ENCODE measurements at regions not wholly inside any gene's neighbourhood (a gene's known extent, or its start where the extent isn't known, plus 50 kb on each side); places are given as distances from the start of the nearest gene placed in this dataset.

GRCh38 chr10:3363311-3364045 lies 190.9 kb upstream of the PITRM1 start:
- no peak overlapping the region for H3K4me3 Mint-ChIP-seq
- H3K27me3 Mint-ChIP-seq, result peaks cover 15% of the 10 kb centered on the region
- H3K36me3 Mint-ChIP-seq (ENCODE audit: low read depth), result no peaks in the 10 kb centered on the region
- peaks cover 5% of the 10 kb centered on the region for H3K4me1 Mint-ChIP-seq (ENCODE audit: low read depth)
- no peak overlapping the region for H3K27ac Mint-ChIP-seq
- H3K9me3 Mint-ChIP-seq, result peaks cover 30% of the 10 kb centered on the region
- DNase-seq, result no peak

- no peaks in the 10 kb centered on the region for H3K36me3 Mint-ChIP-seq (ENCODE audit: low read depth)
- peaks cover 34% of the 10 kb centered on the region for H3K9me3 Mint-ChIP-seq
- DNase-seq, result no peak
- peaks cover 18% of the 10 kb centered on the region for H3K27me3 Mint-ChIP-seq
- no peak overlapping the region for H3K27ac Mint-ChIP-seq
- H3K4me3 Mint-ChIP-seq, result no peak overlapping the region
- H3K4me1 Mint-ChIP-seq (ENCODE audit: low read depth), result peaks cover 5% of the 10 kb centered on the region
Observed at GRCh38 chr10:3362394-3362793, 189.8 kb upstream of the PITRM1 start.

GRCh38 chr10:3361640-3362039 lies 189.1 kb upstream of the PITRM1 start:
- H3K27ac Mint-ChIP-seq, result no peak overlapping the region
- H3K4me1 Mint-ChIP-seq (ENCODE audit: low read depth), result peaks cover 5% of the 10 kb centered on the region
- no peaks in the 10 kb centered on the region for H3K36me3 Mint-ChIP-seq (ENCODE audit: low read depth)
- H3K4me3 Mint-ChIP-seq, result no peak overlapping the region
- H3K9me3 Mint-ChIP-seq, result peaks cover 34% of the 10 kb centered on the region
- DNase-seq, result no peak
- peaks cover 18% of the 10 kb centered on the region for H3K27me3 Mint-ChIP-seq

GRCh38 chr10:3357737-3358136 lies 185.2 kb upstream of the PITRM1 start:
- Mint-ChIP-seq H3K27me3 (peaks cover 18% of the 10 kb centered on the region), H3K4me1 (ENCODE audit: low read depth) (peaks cover 4% of the 10 kb centered on the region), H3K27ac (no peak overlapping the region), H3K36me3 (ENCODE audit: low read depth) (no peaks in the 10 kb centered on the region), H3K9me3 (peaks cover 32% of the 10 kb centered on the region), H3K4me3 (no peak overlapping the region)
- DNase-seq, result no peak

- Mint-ChIP-seq H3K36me3 (ENCODE audit: low read depth) (no peaks in the 10 kb centered on the region), H3K4me3 (no peak overlapping the region), H3K4me1 (ENCODE audit: low read depth) (peaks cover 4% of the 10 kb centered on the region), H3K27ac (no peak overlapping the region), H3K9me3 (peaks cover 17% of the 10 kb centered on the region), H3K27me3 (peaks cover 25% of the 10 kb centered on the region)
- DNase-seq, result no peak
Observed at GRCh38 chr10:3355536-3355935, 183.0 kb upstream of the PITRM1 start.

GRCh38 chr10:3354174-3354900 lies 181.8 kb upstream of the PITRM1 start:
- no peak overlapping the region for H3K4me3 Mint-ChIP-seq
- H3K27me3 Mint-ChIP-seq, result peaks cover 36% of the 10 kb centered on the region
- DNase-seq, result no peak
- no peak overlapping the region for H3K27ac Mint-ChIP-seq
- no peaks in the 10 kb centered on the region for H3K36me3 Mint-ChIP-seq (ENCODE audit: low read depth)
- H3K4me1 Mint-ChIP-seq (ENCODE audit: low read depth), result peaks cover 4% of the 10 kb centered on the region
- H3K9me3 Mint-ChIP-seq, result peaks cover 6% of the 10 kb centered on the region

GRCh38 chr10:3353235-3353634 lies 180.7 kb upstream of the PITRM1 start:
- DNase-seq, result no peak
- H3K9me3 Mint-ChIP-seq, result peaks cover 1% of the 10 kb centered on the region
- no peaks in the 10 kb centered on the region for H3K36me3 Mint-ChIP-seq (ENCODE audit: low read depth)
- peaks cover 31% of the 10 kb centered on the region for H3K27me3 Mint-ChIP-seq
- peaks cover 4% of the 10 kb centered on the region for H3K4me1 Mint-ChIP-seq (ENCODE audit: low read depth)
- no peak overlapping the region for H3K4me3 Mint-ChIP-seq
- no peak overlapping the region for H3K27ac Mint-ChIP-seq

GRCh38 chr10:3350617-3351258 lies 178.2 kb upstream of the PITRM1 start:
- Mint-ChIP-seq H3K27ac (no peak overlapping the region), H3K4me3 (no peak overlapping the region)

GRCh38 chr10:3350205-3350604 lies 177.6 kb upstream of the PITRM1 start:
- H3K9me3 Mint-ChIP-seq, result no peaks in the 10 kb centered on the region
- DNase-seq, result no peak
- H3K27ac Mint-ChIP-seq, result no peak overlapping the region
- no peaks in the 10 kb centered on the region for H3K36me3 Mint-ChIP-seq (ENCODE audit: low read depth)
- no peak overlapping the region for H3K4me3 Mint-ChIP-seq
- H3K27me3 Mint-ChIP-seq, result peaks cover 46% of the 10 kb centered on the region
- H3K4me1 Mint-ChIP-seq (ENCODE audit: low read depth), result peaks cover 4% of the 10 kb centered on the region

More at GRCh38 chr10:3350617-3351258, 178.2 kb upstream of the PITRM1 start:
- Mint-ChIP-seq H3K36me3 (ENCODE audit: low read depth) (no peaks in the 10 kb centered on the region), H3K4me1 (ENCODE audit: low read depth) (peaks cover 4% of the 10 kb centered on the region), H3K27me3 (peaks cover 40% of the 10 kb centered on the region), H3K9me3 (no peaks in the 10 kb centered on the region)
- no peak for DNase-seq

- Mint-ChIP-seq H3K27ac (no peak overlapping the region), H3K9me3 (no peaks in the 10 kb centered on the region), H3K4me3 (no peak overlapping the region), H3K27me3 (peaks cover 49% of the 10 kb centered on the region), H3K36me3 (ENCODE audit: low read depth) (no peaks in the 10 kb centered on the region), H3K4me1 (ENCODE audit: low read depth) (peaks cover 4% of the 10 kb centered on the region)
- DNase-seq, result no peak
Observed at GRCh38 chr10:3348564-3348963, 176.0 kb upstream of the PITRM1 start.

GRCh38 chr10:3347413-3348182 lies 175.0 kb upstream of the PITRM1 start:
- H3K27ac Mint-ChIP-seq, result no peak overlapping the region
- H3K27me3 Mint-ChIP-seq, result peaks cover 43% of the 10 kb centered on the region
- no peak overlapping the region for H3K4me3 Mint-ChIP-seq
- no peaks in the 10 kb centered on the region for H3K36me3 Mint-ChIP-seq (ENCODE audit: low read depth)
- DNase-seq, result no peak
- no peaks in the 10 kb centered on the region for H3K9me3 Mint-ChIP-seq
- peaks cover 4% of the 10 kb centered on the region for H3K4me1 Mint-ChIP-seq (ENCODE audit: low read depth)

GRCh38 chr10:3346851-3347250 lies 174.3 kb upstream of the PITRM1 start:
- peaks cover 4% of the 10 kb centered on the region for H3K4me1 Mint-ChIP-seq (ENCODE audit: low read depth)
- H3K9me3 Mint-ChIP-seq, result no peaks in the 10 kb centered on the region
- no peaks in the 10 kb centered on the region for H3K36me3 Mint-ChIP-seq (ENCODE audit: low read depth)
- peaks cover 45% of the 10 kb centered on the region for H3K27me3 Mint-ChIP-seq
- H3K4me3 Mint-ChIP-seq, result no peak overlapping the region
- no peak for DNase-seq
- no peak overlapping the region for H3K27ac Mint-ChIP-seq

- Mint-ChIP-seq H3K27me3 (peaks cover 34% of the 10 kb centered on the region), H3K4me3 (no peak overlapping the region), H3K9me3 (no peaks in the 10 kb centered on the region), H3K4me1 (ENCODE audit: low read depth) (no peaks in the 10 kb centered on the region), H3K36me3 (ENCODE audit: low read depth) (no peaks in the 10 kb centered on the region), H3K27ac (no peak overlapping the region)
- DNase-seq, result no peak
Observed at GRCh38 chr10:3342771-3343170, 170.2 kb upstream of the PITRM1 start.

GRCh38 chr10:3340127-3340730 lies 167.6 kb upstream of the PITRM1 start:
- no peaks in the 10 kb centered on the region for H3K9me3 Mint-ChIP-seq
- no peaks in the 10 kb centered on the region for H3K36me3 Mint-ChIP-seq (ENCODE audit: low read depth)
- H3K4me1 Mint-ChIP-seq (ENCODE audit: low read depth), result no peaks in the 10 kb centered on the region
- H3K4me3 Mint-ChIP-seq, result no peak overlapping the region
- H3K27me3 Mint-ChIP-seq, result peaks cover 21% of the 10 kb centered on the region
- no peak for DNase-seq
- no peak overlapping the region for H3K27ac Mint-ChIP-seq

Measured in activated T-cell treated with anti-CD3 and anti-CD28 coated beads, Interleukin-2, amount 50 U/mL, for 24 hours (primary cell).